ENCODE measurements at regions not wholly inside any gene's neighbourhood (a gene's known extent, or its start where the extent isn't known, plus 50 kb on each side); places are given as distances from the start of the nearest gene placed in this dataset.
A peak's percentile ranks its signal among the peaks of the same experiment; 100 is the strongest.

DNA sequence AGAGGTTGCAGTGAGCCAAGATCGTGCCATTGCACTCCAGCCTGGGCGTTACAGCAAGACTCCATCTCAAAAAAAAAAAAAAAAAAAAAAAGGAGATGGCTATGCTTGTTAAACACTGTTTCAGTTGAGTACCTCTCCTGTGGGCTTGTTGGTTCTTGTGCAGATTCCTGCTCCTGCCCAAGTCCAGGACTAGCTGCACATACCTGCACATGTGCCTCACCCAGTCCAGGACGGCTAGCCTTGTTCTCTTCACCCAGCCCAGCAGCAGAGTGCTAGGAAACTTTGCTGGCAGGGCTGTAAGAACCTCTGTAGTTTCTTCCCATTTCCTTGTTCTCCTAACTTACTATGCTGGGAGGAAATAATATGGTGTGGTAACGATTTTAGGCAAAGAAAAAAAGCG lies 234.1 kb upstream of the DMRT1 start:
- H3K36me3 ChIP-seq (ENCODE audit: low read depth, low read length) = no peaks in the 10 kb centered on the region
- no TSS peak for BruUV-seq (replicated peaks)
- DNase-seq (no peak), ATAC-seq (no peak)
- intact Hi-C loops (cut with micrococcal nuclease) = no loop called here
- ChIA-PET POLR2A (ENCODE audit: unreplicated experiment) (no interaction called here), CTCF (no interaction called here)
- no peaks in the 10 kb centered on the region for H3K79me2 ChIP-seq (ENCODE audit: low read length)
- H3K9me3 ChIP-seq (ENCODE audit: low read length) = no peaks in the 10 kb centered on the region
- H3K4me2 ChIP-seq (ENCODE audit: low read length) = no peak overlapping the region
- H4K20me1 ChIP-seq (ENCODE audit: low read length) = no peaks in the 10 kb centered on the region
- no peak for TF ChIP-seq EZH2phosphoT487 (IDR thresholded peaks at IDR 0.05; ENCODE audit: borderline replicate concordance, low read length)
- TF ChIP-seq, protein P1, sequence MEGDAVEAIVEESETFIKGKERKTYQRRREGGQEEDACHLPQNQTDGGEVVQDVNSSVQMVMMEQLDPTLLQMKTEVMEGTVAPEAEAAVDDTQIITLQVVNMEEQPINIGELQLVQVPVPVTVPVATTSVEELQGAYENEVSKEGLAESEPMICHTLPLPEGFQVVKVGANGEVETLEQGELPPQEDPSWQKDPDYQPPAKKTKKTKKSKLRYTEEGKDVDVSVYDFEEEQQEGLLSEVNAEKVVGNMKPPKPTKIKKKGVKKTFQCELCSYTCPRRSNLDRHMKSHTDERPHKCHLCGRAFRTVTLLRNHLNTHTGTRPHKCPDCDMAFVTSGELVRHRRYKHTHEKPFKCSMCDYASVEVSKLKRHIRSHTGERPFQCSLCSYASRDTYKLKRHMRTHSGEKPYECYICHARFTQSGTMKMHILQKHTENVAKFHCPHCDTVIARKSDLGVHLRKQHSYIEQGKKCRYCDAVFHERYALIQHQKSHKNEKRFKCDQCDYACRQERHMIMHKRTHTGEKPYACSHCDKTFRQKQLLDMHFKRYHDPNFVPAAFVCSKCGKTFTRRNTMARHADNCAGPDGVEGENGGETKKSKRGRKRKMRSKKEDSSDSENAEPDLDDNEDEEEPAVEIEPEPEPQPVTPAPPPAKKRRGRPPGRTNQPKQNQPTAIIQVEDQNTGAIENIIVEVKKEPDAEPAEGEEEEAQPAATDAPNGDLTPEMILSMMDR (conservative IDR thresholded peaks at IDR 0.05; ENCODE audit: low read depth, low read length) = no peak
- TF ChIP-seq EZH2 (IDR thresholded peaks at IDR 0.05; ENCODE audit: low read length, unreplicated experiment) = no peak
- H3K27ac ChIP-seq (ENCODE audit: low read length) = no peak overlapping the region
- H3K9me2 ChIP-seq (replicated peaks; ENCODE audit: low read length) = no peaks in the 10 kb centered on the region
- no peaks in the 10 kb centered on the region for H3F3A ChIP-seq (ENCODE audit: low read length, unreplicated experiment)
- no peak overlapping the region for H3K9ac ChIP-seq (ENCODE audit: low read length)
- H3K4me1 ChIP-seq (ENCODE audit: insufficient read depth, low read length) = no peaks in the 10 kb centered on the region
- H3K4me3 ChIP-seq (ENCODE audit: low read length) = no peak overlapping the region
- H3K27me3 ChIP-seq (ENCODE audit: low read length) = no peaks in the 10 kb centered on the region
- H2AFZ ChIP-seq (ENCODE audit: low read length) = no peak overlapping the region

DNA sequence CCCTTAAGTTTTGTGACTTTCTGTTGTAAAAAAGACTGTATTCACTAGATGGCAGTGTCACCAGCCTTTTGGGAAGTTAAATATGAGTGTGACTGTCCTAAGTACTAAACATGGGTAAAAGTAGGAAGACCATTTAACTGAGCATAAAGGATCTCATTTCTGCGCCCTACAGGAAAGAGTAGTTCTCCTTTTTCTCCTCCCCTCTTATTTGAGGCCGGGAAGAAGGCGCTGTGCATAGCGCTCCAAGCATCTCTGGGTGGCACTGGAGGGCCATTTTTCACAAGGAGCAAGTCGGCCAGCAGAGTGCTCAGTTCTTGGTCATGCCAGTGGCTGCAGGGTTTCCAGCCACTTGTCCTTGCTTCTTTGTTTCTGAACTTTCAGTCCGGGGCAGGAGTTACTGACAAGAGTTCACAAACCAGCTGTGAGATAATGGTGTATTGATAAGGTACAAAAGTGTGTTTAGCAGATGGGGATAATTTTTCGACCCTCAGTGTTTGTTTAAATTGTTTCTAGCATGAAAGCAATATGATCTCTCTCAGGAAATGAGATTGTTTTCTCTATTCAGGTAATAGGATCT lies 227.6 kb upstream of the DMRT1 start:
- intact Hi-C loops (cut with micrococcal nuclease) = loop anchor here (1.0 to 5.0 kb wide), 5 partner anchors 83 to 227 kb away; no protein-coding TSS in a partner anchor
- no peak overlapping the region for H3K9ac ChIP-seq (ENCODE audit: low read length)
- H3K27me3 ChIP-seq (ENCODE audit: low read length) = no peaks in the 10 kb centered on the region
- H3F3A ChIP-seq (ENCODE audit: low read length, unreplicated experiment) = no peaks in the 10 kb centered on the region
- no peak overlapping the region for H3K4me2 ChIP-seq (ENCODE audit: low read length)
- ChIA-PET POLR2A (ENCODE audit: unreplicated experiment) (no interaction called here), CTCF (interaction anchor here (0.5 to 1.0 kb wide), 4 partner anchors 141 to 192 kb away, joined by 3 read pairs; no protein-coding TSS in a partner anchor)
- H3K79me2 ChIP-seq (ENCODE audit: low read length) = no peaks in the 10 kb centered on the region
- no peaks in the 10 kb centered on the region for H4K20me1 ChIP-seq (ENCODE audit: low read length)
- no peak overlapping the region for H3K27ac ChIP-seq (ENCODE audit: low read length)
- H3K4me3 ChIP-seq (ENCODE audit: low read length) = no peak overlapping the region
- BruUV-seq (replicated peaks) = no TSS peak
- peaks cover 4% of the 10 kb centered on the region; the same call in 1 of the 2 replicates for H3K4me1 ChIP-seq (ENCODE audit: insufficient read depth, low read length)
- DNase-seq (peak; percentile 77), ATAC-seq (peak; percentile 97)
- H2AFZ ChIP-seq (ENCODE audit: low read length) = no peak overlapping the region
- H3K9me3 ChIP-seq (ENCODE audit: low read length) = no peaks in the 10 kb centered on the region
- no peaks in the 10 kb centered on the region; the same call in 1 of the 2 replicates for H3K36me3 ChIP-seq (ENCODE audit: low read depth, low read length)
- H3K9me2 ChIP-seq (replicated peaks; ENCODE audit: low read length) = no peaks in the 10 kb centered on the region
- TF ChIP-seq, protein P1 (conservative IDR thresholded peaks at IDR 0.05; ENCODE audit: low read depth, low read length) = peak; percentile 94
- TF ChIP-seq EZH2 (IDR thresholded peaks at IDR 0.05; ENCODE audit: low read length, unreplicated experiment) = no peak
- TF ChIP-seq EZH2phosphoT487 (IDR thresholded peaks at IDR 0.05; ENCODE audit: borderline replicate concordance, low read length) = no peak

- ATAC-seq = no peak
- Histone ChIP-seq H3F3A (ENCODE audit: low read length, unreplicated experiment) (no peaks in the 10 kb centered on the region), H3K79me2 (ENCODE audit: low read length) (no peaks in the 10 kb centered on the region), H3K4me3 (ENCODE audit: low read length) (no peak overlapping the region), H3K27me3 (ENCODE audit: low read length) (no peaks in the 10 kb centered on the region), H3K36me3 (ENCODE audit: low read depth, low read length) (no peaks in the 10 kb centered on the region; the same call in 1 of the 2 replicates), H3K9me2 (replicated peaks; ENCODE audit: low read length) (no peaks in the 10 kb centered on the region), H3K27ac (ENCODE audit: low read length) (no peak overlapping the region), H3K9ac (ENCODE audit: low read length) (no peak overlapping the region), H3K9me3 (ENCODE audit: low read length) (no peaks in the 10 kb centered on the region), H2AFZ (ENCODE audit: low read length) (no peak overlapping the region), H4K20me1 (ENCODE audit: low read length) (no peaks in the 10 kb centered on the region), H3K4me2 (ENCODE audit: low read length) (no peak overlapping the region), H3K4me1 (ENCODE audit: insufficient read depth, low read length) (peaks cover 4% of the 10 kb centered on the region; the same call in 1 of the 2 replicates)
- ChIA-PET CTCF (interaction anchor here (0.6 to 1.0 kb wide), 2 partner anchors 141 kb away, joined by 3 read pairs; no protein-coding TSS in a partner anchor), POLR2A (ENCODE audit: unreplicated experiment) (no interaction called here)
- BruUV-seq (replicated peaks) = no TSS peak
- DNase-seq = no peak
- intact Hi-C loops (cut with micrococcal nuclease) = loop anchor here (1.0 to 5.0 kb wide), 2 partner anchors 83 to 143 kb away; no protein-coding TSS in a partner anchor
- TF ChIP-seq EZH2 (IDR thresholded peaks at IDR 0.05; ENCODE audit: low read length, unreplicated experiment) (no peak), EZH2phosphoT487 (IDR thresholded peaks at IDR 0.05; ENCODE audit: borderline replicate concordance, low read length) (no peak)
- TF ChIP-seq, protein P1 (conservative IDR thresholded peaks at IDR 0.05; ENCODE audit: low read depth, low read length) = no peak
Observed at GRCh38 chr9:614431-614830, 227.1 kb upstream of the DMRT1 start.
